K562 (cell line): ENCODE measurements at regions not wholly inside any gene's neighbourhood (a gene's known extent, or its start where the extent isn't known, plus 50 kb on each side); places are given as distances from the start of the nearest gene placed in this dataset.

Experiments
- ATAC-seq: fragments of 200-7000 bp; cut with Tn5 transposase; 3 replicates; pipeline ENCODE4 v1.9.1; 2020; ENCODE audit warnings: moderate library complexity
- BruUV-seq: library from RNA; stranded (reverse); fragments of 400-500 nt; replicated peaks from 2 replicates; lab custom pipeline; 2021; lab: Mats Ljungman, UMichigan
- CTCF ChIA-PET: fragments of 300-600 bp; formaldehyde crosslinking; extraction: SDS; loops from one replicate; lab custom pipeline; 2021; ENCODE audit warnings: low intra/inter-chr PET ratio; lab: Yijun Ruan, JAX
- POLR2A ChIA-PET: fragments of 300-600, 350-650 bp; sonication (Branson Sonifier 250); formaldehyde crosslinking; extraction: SDS; loops from one replicate; lab custom pipeline; 2021; ENCODE audit warnings: antibody characterized with exemption, inconsistent platforms; lab: Yijun Ruan, JAX
- DNase-seq, 4 experiments: peaks; one replicate each; pipeline versions ENCODE4 v3.0.0 to v3.0.0-alpha.2; 2011 to 2018; ENCODE audit warnings: low spot score in 3 of 4, mixed read lengths in 3 of 4; ENCODE audit errors: extremely low read depth in 1 of 4
- FAIRE-seq: peaks from 2 replicates; lab custom pipeline; 2011; peaks lifted over from hg19 to GRCh38; lab: Jason Lieb, UNC
- H2AFZ ChIP-seq: 2 replicates; pipeline ENCODE4 v1.6.0; 2011; ENCODE audit warnings: low read depth, low read length, control low read depth, inconsistent platforms
- H3K27ac ChIP-seq: fragments of 200-600 bp; 3 replicates; pipeline ENCODE4 v1.8.0; 2011; ENCODE audit warnings: low read depth, mild to moderate bottlenecking, control low read depth, inconsistent platforms, low read length, moderate library complexity, mixed read lengths; ENCODE audit errors: extremely low read depth
- H3K27me3 ChIP-seq, 2 experiments: fragments of 300-600 bp in 1 of 2; 2 replicates in 1 of 2; 3 replicates in 1 of 2; pipeline versions ENCODE4 v1.6.0 to v1.8.0; 2011; ENCODE audit warnings: inconsistent platforms in 2 of 2, low read length in 2 of 2, mild to moderate bottlenecking in 1 of 2, mixed read lengths in 1 of 2, moderate library complexity in 1 of 2; ENCODE audit not compliant: control insufficient read depth in 2 of 2, insufficient read depth in 2 of 2
- H3K36me3 ChIP-seq: fragments of 300-600 bp; 3 replicates; pipeline ENCODE4 v1.8.0; 2011; ENCODE audit warnings: mild to moderate bottlenecking, low read length, inconsistent platforms; ENCODE audit not compliant: control insufficient read depth, insufficient read depth
- H3K4me1 ChIP-seq, 2 experiments: fragments of 200-600 bp in 1 of 2; replicated peaks in 1 of 2; 2 replicates in 1 of 2; 3 replicates in 1 of 2; pipeline versions ENCODE4 v1.5.1 to v1.8.0; 2011; ENCODE audit warnings: inconsistent platforms in 2 of 2, low read length in 2 of 2, mild to moderate bottlenecking in 1 of 2, mixed read lengths in 1 of 2, moderate library complexity in 1 of 2; ENCODE audit not compliant: control insufficient read depth in 2 of 2, insufficient read depth in 2 of 2
- H3K4me2 ChIP-seq: 2 replicates; pipeline ENCODE4 v1.6.1; 2011; ENCODE audit warnings: low read length, control low read depth, inconsistent platforms, mixed read lengths; ENCODE audit not compliant: insufficient read depth
- H3K4me3 ChIP-seq: fragments of 200-600 bp; sonication (generic), shearing (Covaris generic); 2 replicates; pipeline ENCODE4 v1.5.1; 2016; ENCODE audit warnings: control low read depth, inconsistent platforms
- H3K79me2 ChIP-seq: fragments of 200-600 bp; 3 replicates; pipeline ENCODE4 v1.8.0; 2011; ENCODE audit warnings: low read length, inconsistent platforms; ENCODE audit not compliant: control insufficient read depth, insufficient read depth
- H3K9ac ChIP-seq, 2 experiments: 2 replicates each; pipeline versions ENCODE4 v1.6.0 to v1.6.1; 2011; ENCODE audit warnings: low read depth in 2 of 2, low read length in 2 of 2, control low read depth in 1 of 2, inconsistent platforms in 1 of 2, mild to moderate bottlenecking in 1 of 2, mixed read lengths in 1 of 2; ENCODE audit not compliant: insufficient read depth in 1 of 2
- H3K9me1 ChIP-seq: one replicate; pipeline ENCODE4 v1.6.0; 2011; ENCODE audit warnings: inconsistent platforms, mild to moderate bottlenecking, low read length, moderate library complexity; ENCODE audit not compliant: control insufficient read depth, insufficient read depth
- H3K9me3 ChIP-seq: replicated peaks from 2 replicates; pipeline ENCODE4 v1.5.1; 2011; ENCODE audit warnings: low read depth, low read length, inconsistent platforms; ENCODE audit not compliant: control insufficient read depth, insufficient read depth
- H4K20me1 ChIP-seq: replicated peaks from 2 replicates; pipeline ENCODE4 v1.6.1; 2011; ENCODE audit warnings: low read length, inconsistent platforms, mixed read lengths; ENCODE audit not compliant: control insufficient read depth, insufficient read depth
- CBX8 ChIP-seq: fragments of 200-600 bp; sonication (generic); IDR thresholded peaks from 2 replicates; pipeline ENCODE4 v1.6.1; 2012; ENCODE audit warnings: borderline replicate concordance, mixed run types, low read depth, mild to moderate bottlenecking, moderate library complexity, mixed read lengths, low read length, control low read depth, inconsistent platforms; ENCODE audit not compliant: poor library complexity, severe bottlenecking; ENCODE audit errors: extremely low read depth
- CHCHD3 ChIP-seq: fragments of 250-450 bp; sonication (Bioruptor Pico); IDR thresholded peaks from 2 replicates; pipeline ENCODE4 v2.1.2; 2022; ENCODE audit warnings: mild to moderate bottlenecking
- CREB3 ChIP-seq: fragments of 450-650 bp; conservative IDR thresholded peaks from 2 replicates; pipeline ENCODE4 v1.6.1; 2016; ENCODE audit warnings: missing genetic modification characterization, low read depth, mild to moderate bottlenecking, missing compliant biosample characterization, moderate library complexity
- KLF6 ChIP-seq: fragments of 250-450 bp; sonication (Bioruptor Pico); IDR thresholded peaks from 2 replicates; pipeline ENCODE4 v1.4.0; 2020; ENCODE audit warnings: mild to moderate bottlenecking, moderate library complexity, borderline replicate concordance
- MBD1 ChIP-seq: fragments of 250-450 bp; sonication (Bioruptor Pico); IDR thresholded peaks from 2 replicates; pipeline ENCODE4 v1.8.0; 2022; ENCODE audit warnings: inconsistent platforms
- PBX2 ChIP-seq, 2 experiments: IDR thresholded peaks in 1 of 2; conservative IDR thresholded peaks in 1 of 2; 2 replicates each; pipeline ENCODE4 v1.6.1; 2016; ENCODE audit warnings: low read depth in 2 of 2, mild to moderate bottlenecking in 1 of 2, missing compliant biosample characterization in 1 of 2, missing genetic modification characterization in 1 of 2, moderate library complexity in 1 of 2
- SIN3B ChIP-seq: fragments of 450-650 bp; IDR thresholded peaks from 2 replicates; pipeline ENCODE4 v1.6.1; 2017; ENCODE audit warnings: low read depth, mild to moderate bottlenecking, moderate library complexity
- USF2 ChIP-seq: sonication (generic); formaldehyde crosslinking; IDR thresholded peaks from 2 replicates; pipeline ENCODE4 v1.5.0; 2020; ENCODE audit warnings: missing genetic modification reagents
- ZFP91 ChIP-seq: sonication (generic); formaldehyde crosslinking; IDR thresholded peaks from 2 replicates; pipeline ENCODE4 v1.8.0; 2022; ENCODE audit warnings: mild to moderate bottlenecking, missing genetic modification reagents
- ZNF24 ChIP-seq: fragments of 450-650 bp; IDR thresholded peaks from 2 replicates; pipeline ENCODE4 v1.6.1; 2016
- ZNF655 ChIP-seq: fragments of 250-450 bp; sonication (Bioruptor Pico); IDR thresholded peaks from 2 replicates; pipeline ENCODE4 v1.5.0; 2021
- WGBS: fragments of 100-300 bp; shearing (Covaris generic); methylation state at CpG from one replicate; pipeline ENCODE4 v1.1.6; 2016; ENCODE audit warnings: low coverage, mixed read lengths; ENCODE audit not compliant: insufficient coverage; ENCODE audit errors: missing lambda C conversion rate; 5-methylcytosine and 5-hydroxymethylcytosine counted together
- in situ Hi-C: fragments of 300-500 bp; cut with MboI; formaldehyde crosslinking; loops from 4 replicates; pipeline ENCODE4 v1.15.0; 2018; ENCODE audit warnings: inconsistent platforms, mixed read lengths
- intact Hi-C: fragments of 100-400 bp; cut with micrococcal nuclease; formaldehyde crosslinking; loops from 2 replicates; pipeline ENCODE4 v1.14.2; 2022

GRCh38 chr6:25111782-25112181 is 167.4 kb upstream of the CARMIL1 start:
- no peaks in the 10 kb centered on the region for H3K36me3 ChIP-seq
- no peak for ATAC-seq
- in situ Hi-C loops (no loop called here), intact Hi-C loops (no loop called here)
- no peaks in the 10 kb centered on the region for H3K9me1 ChIP-seq
- H3K4me3 ChIP-seq: no peak overlapping the region
- H3K4me2 ChIP-seq: no peak overlapping the region
- WGBS: 0% methylated on average over 1 of the region's 1 CpG
- no peak for DNase-seq
- BruUV-seq: no TSS peak
- no peaks in the 10 kb centered on the region for H3K9me3 ChIP-seq
- H3K9ac ChIP-seq: no peak overlapping the region
- no peak overlapping the region for H2AFZ ChIP-seq
- H3K27ac ChIP-seq: no peak overlapping the region
- no peaks in the 10 kb centered on the region for H4K20me1 ChIP-seq
- no peaks in the 10 kb centered on the region for H3K4me1 ChIP-seq
- ChIA-PET CTCF (no interaction called here), POLR2A (no interaction called here)
- no peaks in the 10 kb centered on the region for H3K79me2 ChIP-seq
- no peaks in the 10 kb centered on the region for H3K27me3 ChIP-seq
- no peak for FAIRE-seq
- TF ChIP-seq ZNF24: no peak
- no peak for TF ChIP-seq SIN3B
- TF ChIP-seq KLF6 (CRISPR knock-in tag): no peak
- no peak for TF ChIP-seq PBX2 (CRISPR knock-in tag; IDR thresholded peaks at IDR 0.05; ENCODE audit: low read depth)
- TF ChIP-seq PBX2 (tag; conservative IDR thresholded peaks at IDR 0.05; ENCODE audit: low read depth): no peak
- TF ChIP-seq USF2 (CRISPR knock-in tag): no peak
- no peak for TF ChIP-seq CHCHD3 (CRISPR knock-in tag)
- TF ChIP-seq CBX8: no peak
- no peak for TF ChIP-seq ZNF655 (CRISPR knock-in tag)
- TF ChIP-seq CREB3: no peak
- no peak for TF ChIP-seq ZFP91 (CRISPR knock-in tag)
- TF ChIP-seq MBD1: no peak
- TF ChIP-seq, all 486 proteins: peak for 0
